ENCODE measurements at regions not wholly inside any gene's neighbourhood (a gene's known extent, or its start where the extent isn't known, plus 50 kb on each side); places are given as distances from the start of the nearest gene placed in this dataset.

GRCh38 chr9:13755551-13755950 is 476.1 kb upstream of the MPDZ start:
- TF ChIP-seq CTCF (IDR thresholded peaks at IDR 0.05), result no peak
- no peak for TF ChIP-seq POLR2AphosphoS5 (IDR thresholded peaks at IDR 0.05)
- no peak for TF ChIP-seq POLR2A (IDR thresholded peaks at IDR 0.05)
